Vagina (tissue), 2 donors: ENCODE measurements at regions not wholly inside any gene's neighbourhood (a gene's known extent, or its start where the extent isn't known, plus 50 kb on each side); places are given as distances from the start of the nearest gene placed in this dataset.

ENCODE experiments used
- POLR2A ChIP-seq, 2 donors: fragments of 450-650 bp; IDR thresholded peaks; one replicate each; pipeline ENCODE4 v1.6.1; 2017; ENCODE audit warnings: antibody characterized with exemption in 2 of 2, mild to moderate bottlenecking in 2 of 2, moderate library complexity in 2 of 2
- POLR2AphosphoS5 ChIP-seq, 2 donors: sonication (generic); formaldehyde crosslinking; IDR thresholded peaks; one replicate each; pipeline ENCODE4 v1.9.0; 2017; ENCODE audit warnings: antibody characterized with exemption in 2 of 2, mild to moderate bottlenecking in 2 of 2, low read depth in 1 of 2; ENCODE audit not compliant: insufficient read depth in 1 of 2
- TF ChIP-seq, protein P1 (sequence below), 3 experiments: fragments of 450-650 bp in 2 of 3; fragments of 200-600 bp in 1 of 3; sonication (generic) in 1 of 3; IDR thresholded peaks; one replicate each; pipeline ENCODE4 v1.5.1; 2017 to 2019; ENCODE audit warnings: antibody characterized with exemption in 3 of 3, mild to moderate bottlenecking in 2 of 3, moderate library complexity in 2 of 3

DNA sequence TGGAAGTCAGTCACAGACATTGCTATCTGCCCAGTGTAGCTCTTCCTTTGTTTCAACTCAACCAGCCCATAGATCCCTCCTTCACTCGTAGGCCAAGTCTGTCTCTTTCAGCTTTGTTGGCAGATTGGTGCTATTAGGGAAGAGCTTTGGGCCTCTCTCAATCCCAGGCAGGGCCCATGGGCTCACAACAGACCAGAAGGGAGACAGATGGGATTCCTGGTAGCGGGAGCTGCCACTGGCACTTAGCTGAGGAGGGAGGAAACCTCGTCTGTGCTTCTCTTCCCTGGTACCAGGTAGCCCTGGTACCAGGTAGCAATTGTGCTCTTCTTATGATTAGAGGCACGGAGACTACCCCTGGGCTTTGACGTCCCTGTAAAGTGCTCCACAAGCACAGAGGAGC, 592.0 kb downstream of the TYW1 start:
- TF ChIP-seq, protein P1, sequence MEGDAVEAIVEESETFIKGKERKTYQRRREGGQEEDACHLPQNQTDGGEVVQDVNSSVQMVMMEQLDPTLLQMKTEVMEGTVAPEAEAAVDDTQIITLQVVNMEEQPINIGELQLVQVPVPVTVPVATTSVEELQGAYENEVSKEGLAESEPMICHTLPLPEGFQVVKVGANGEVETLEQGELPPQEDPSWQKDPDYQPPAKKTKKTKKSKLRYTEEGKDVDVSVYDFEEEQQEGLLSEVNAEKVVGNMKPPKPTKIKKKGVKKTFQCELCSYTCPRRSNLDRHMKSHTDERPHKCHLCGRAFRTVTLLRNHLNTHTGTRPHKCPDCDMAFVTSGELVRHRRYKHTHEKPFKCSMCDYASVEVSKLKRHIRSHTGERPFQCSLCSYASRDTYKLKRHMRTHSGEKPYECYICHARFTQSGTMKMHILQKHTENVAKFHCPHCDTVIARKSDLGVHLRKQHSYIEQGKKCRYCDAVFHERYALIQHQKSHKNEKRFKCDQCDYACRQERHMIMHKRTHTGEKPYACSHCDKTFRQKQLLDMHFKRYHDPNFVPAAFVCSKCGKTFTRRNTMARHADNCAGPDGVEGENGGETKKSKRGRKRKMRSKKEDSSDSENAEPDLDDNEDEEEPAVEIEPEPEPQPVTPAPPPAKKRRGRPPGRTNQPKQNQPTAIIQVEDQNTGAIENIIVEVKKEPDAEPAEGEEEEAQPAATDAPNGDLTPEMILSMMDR (IDR thresholded peaks at IDR 0.05) = no peak
- TF ChIP-seq POLR2AphosphoS5 (IDR thresholded peaks at IDR 0.05; ENCODE audit: insufficient read depth in 1 of 2, low read depth in 1 of 2) (no peak), POLR2A (IDR thresholded peaks at IDR 0.05) (no peak)
